GM19324 (cell line): ENCODE measurements at regions not wholly inside any gene's neighbourhood (a gene's known extent, or its start where the extent isn't known, plus 50 kb on each side); places are given as distances from the start of the nearest gene placed in this dataset.
"Not testable (repeated sequence)": the region's sequence is repeated elsewhere in the genome, so short reads cannot be mapped to it uniquely, and the experiment has no call there.

Experiments
- ATAC-seq: cut with Tn5 transposase; IDR thresholded peaks from one replicate; pipeline ENCODE4 v1.9.1; 2021; ENCODE audit warnings: mild to moderate bottlenecking, moderate library complexity; ENCODE audit not compliant: unreplicated experiment, low FRiP score

DNA sequence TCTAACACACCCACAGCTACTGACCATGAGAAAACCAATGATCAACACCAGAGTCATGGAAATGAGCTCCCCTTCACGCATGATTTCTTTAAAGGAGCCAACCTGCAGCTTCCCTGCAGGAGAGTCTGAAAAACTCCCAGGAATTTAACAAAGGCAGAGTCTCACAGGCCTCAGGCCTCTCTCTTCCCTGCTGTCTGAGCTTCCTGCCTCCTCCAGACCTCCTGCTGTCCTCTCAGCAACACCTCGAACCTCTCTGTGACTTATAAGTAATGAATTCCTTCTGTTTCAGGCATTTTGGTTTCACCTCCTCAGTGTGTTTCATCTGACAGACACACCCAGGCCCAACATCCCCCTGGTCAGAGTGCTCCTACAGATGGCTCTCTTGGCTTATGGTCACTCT lies 1044.4 kb downstream of the UQCRFS1 start:
- no peak for ATAC-seq

DNA sequence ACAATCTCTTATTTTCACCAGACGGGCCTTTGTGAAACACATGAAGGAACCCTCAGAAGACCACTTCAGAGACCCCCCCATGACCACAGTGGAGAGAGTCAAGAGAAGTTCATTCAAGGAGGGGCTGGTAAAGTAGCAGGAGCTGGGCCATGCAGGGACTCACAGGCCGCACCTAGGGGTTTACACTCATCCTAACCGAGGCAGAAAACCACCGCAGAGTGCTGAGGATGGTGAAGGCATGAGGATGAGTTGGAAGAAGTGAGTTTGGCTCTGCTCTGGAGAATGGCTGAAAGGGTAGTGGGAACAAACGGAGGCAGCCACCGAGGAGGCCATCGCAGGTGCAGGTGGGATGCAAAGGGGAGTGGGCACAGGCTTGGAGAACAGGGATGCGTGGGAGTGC lies 1046.9 kb downstream of the UQCRFS1 start:
- ATAC-seq: no peak

DNA sequence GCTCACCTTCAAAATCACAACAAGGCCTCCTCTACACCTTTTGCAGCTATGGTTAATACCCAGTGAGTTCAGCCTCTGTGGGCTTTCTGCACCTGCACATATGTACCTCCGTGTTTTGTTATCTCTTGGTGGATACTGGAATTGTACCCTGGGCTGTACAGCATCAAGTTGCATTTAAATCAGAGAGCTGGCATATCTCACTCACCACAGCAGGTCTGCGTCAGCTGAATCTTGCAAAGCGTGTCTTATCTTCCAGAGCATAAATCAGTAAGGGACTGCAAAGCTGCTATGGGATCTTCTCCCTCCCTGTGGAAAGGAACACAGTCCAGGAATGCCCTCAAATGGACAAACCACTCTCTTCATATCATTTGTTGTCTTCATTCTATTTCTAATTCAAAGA lies 1048.7 kb downstream of the UQCRFS1 start:
- ATAC-seq: no peak

DNA sequence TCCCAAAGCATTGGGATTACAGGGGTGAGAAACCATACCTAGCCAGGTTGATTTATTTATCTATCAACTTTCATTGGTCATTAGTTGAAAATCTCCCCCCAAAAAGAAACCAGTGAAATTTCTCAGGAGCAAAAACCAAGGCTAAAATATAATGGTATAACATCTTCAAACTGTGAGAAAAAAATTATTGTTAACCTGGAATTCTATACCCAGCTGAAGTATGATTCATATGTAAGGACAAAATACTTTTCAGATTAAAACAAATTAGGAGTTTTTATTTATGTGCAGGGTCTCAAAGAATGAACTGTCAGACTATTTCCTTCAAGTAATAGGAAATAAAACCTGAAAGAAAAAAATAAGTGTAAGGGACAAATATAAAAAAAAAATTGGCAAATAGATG lies 1053.9 kb downstream of the UQCRFS1 start:
- no peak for ATAC-seq

DNA sequence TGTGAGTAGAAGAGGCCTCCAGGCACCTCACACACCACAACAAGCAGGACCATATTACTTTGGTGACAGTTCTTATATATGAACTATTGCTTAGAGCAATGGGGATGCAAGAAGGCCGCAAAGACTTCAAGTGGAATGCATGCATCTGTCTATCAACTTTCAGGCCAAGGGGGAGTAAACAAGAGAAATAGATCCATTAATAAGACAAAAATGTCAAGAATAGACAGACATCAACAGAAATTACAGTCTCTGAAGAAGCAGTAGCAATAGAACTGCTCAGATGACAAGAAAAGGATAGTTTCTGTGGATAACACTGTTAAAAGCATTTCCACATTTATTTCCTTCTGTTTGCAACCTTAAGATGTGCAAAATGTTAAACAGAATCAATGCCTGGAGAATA lies 1057.7 kb downstream of the UQCRFS1 start:
- ATAC-seq: no peak

DNA sequence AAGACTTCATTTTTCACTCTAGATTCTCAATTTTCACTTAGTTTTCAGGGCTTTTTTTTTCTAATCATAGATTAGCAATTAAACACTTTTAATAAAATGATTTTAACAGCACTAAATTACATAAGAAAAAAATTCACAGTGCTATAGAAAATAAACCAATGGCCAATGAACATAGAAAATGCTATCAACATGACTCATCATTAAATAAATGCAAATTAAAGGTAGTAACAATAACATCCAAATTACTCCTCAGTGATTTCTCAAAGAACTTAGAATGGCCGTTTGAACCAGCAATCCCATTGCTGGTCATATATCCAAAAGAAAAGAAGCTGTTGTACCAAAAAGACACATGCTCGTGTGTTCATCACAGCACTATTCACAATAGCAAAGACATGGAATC lies 1058.9 kb downstream of the UQCRFS1 start:
- no peak for ATAC-seq

DNA sequence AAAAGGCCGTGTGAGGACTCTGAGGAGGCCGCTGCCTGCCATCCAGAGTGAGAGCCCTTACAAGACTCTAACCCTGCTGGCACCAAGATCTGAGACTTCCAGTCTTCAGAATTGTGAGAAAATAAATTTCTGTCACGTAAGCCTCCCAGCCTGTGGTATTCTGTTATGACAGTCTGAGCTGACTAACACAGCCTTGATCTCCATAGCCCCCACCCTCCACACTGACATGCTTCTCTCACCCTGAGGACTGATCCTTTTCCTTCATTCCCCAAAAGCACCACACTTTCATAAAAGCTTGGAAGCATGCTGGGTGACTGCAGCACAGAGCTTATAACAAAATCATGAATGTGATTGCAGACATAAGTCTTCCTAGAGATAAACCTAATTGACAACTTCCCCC lies 1059.8 kb downstream of the UQCRFS1 start:
- no peak for ATAC-seq

DNA sequence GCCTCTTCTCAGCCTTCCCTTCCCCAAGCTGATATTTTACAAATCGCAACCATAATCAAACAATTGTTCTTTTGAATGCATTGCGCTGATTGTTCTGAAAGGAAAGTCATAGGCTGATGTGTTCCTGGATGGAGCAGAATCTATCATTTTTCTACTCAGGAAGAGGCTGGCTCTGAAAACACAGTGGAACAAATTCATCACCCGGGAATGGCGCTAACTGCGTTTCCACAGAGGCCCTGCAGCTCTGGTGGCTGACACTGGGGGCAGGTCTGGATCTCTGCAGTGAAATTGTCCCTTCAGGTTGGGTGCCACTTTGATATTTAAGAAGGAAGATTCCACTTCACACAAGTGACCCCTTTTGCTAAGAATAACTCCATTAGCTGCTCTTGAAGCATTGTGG lies 1060.8 kb downstream of the UQCRFS1 start:
- ATAC-seq: no peak

DNA sequence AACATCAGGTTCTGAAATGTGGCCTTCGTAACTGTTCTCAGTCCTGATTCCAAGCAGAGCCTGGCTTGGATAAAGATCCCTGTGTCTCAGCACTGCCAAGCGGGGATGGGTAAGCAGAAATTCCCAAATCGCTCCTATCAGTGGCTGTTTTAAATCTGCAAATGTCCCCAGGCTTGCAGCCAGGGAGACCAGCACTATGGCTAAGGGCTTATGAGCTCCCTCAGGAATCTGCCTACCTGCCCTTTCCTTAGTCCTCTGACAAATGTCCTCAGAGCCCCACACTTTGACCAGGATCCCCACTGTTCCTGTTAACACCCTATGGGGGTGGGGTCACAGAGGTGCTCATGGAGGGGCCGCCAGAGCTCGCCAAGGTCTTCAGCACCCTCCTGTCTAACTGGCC lies 1062.8 kb downstream of the UQCRFS1 start:
- ATAC-seq: no peak

DNA sequence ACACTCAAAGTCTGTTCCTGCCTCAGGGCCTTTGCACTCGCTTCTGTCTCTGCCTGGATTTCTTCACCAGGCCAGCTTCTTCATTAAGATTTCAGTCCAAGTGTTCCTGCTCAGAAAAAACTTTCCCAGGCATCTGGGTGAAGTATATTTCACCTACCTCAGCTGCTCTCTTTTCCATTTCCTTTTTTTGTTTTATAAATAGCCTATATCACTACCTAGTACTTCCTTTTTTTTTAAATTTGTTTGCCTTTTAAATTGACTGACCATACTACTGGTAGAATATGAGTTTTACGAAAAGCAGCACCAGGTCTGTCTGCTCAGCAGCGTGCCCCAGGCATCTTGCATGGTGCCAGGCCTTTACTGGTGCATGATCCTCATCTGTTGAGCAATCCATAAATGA lies 1064.4 kb downstream of the UQCRFS1 start:
- no peak for ATAC-seq

DNA sequence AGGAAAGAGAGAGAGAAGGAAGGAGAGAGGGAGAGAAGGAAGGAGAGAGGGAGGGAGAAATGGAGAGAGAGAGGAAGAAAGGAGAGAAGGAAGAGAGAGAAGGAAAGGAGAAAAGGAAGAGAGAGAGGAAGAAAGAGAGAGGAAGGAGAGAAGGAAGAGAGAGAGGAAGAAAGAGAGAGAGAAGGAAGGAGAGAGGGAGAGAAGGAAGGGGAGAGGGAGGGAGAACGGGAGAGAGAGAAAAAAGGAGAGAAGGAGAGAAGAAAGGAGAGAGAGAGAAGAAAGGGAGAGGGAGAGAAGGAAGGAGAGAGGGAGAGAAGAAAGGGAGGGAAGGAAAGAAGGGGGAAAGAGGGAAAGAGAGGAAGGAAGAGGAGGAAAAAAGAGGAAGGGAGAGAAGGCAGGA lies 1070.7 kb downstream of the UQCRFS1 start:
- ATAC-seq: no peak

DNA sequence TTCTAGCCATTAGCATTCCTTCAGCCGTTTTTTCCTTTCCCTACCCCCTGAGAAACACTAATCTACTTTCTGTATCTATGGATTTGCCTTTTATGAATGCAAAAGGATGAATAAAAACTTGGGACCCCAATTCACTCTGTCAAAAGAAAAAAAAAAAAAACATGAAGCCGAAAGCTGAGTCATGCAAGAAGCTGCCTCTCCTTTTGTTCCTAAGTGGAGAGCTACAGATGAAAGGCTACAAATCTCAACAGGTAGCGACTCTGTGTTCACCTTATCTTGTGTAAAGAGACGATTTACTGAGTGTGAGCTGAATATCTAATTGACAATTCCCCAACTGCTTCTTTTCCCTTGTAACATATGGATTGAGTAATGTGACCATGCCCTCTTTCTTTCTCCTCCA lies 1072.8 kb downstream of the UQCRFS1 start:
- no peak for ATAC-seq

DNA sequence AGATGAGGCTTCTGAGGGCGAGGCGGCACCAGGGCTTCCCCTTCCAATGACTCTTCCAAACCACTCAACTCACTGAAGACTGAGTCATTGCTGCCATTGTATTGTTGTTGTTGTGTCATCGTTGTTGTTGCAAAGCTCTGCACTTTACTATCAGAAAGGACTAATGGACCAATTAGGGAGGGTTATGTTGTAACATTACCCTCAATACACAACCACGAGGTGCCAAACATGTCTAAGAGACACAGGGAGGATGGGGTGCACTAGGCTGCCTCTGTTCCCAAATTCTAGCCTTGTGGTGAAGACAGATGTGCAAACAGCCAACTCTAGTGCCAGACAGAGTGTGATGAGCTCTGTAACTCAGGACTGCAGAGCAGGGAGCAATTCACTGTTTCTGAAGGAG lies 1075.2 kb downstream of the UQCRFS1 start:
- ATAC-seq: no peak

DNA sequence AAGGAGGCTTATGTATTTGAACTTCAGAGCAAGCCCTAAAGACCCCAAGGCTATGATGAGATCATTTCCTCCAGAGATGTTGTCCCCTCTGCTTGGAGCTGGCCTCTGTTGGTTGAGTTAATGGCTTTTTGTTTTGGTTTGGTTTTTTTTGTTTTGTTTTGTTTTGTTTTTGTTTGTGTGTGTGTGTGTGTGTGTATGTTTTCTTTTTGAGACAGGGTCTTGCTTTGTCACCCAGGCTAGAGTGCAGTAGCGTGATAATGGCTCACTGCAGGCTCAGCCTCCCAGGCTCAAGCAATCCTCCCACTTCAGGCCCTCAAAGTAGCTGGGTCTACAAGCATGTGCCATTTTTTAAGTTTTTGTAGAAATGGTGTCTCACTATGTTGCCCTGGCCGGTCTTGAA lies 1076.2 kb downstream of the UQCRFS1 start:
- no peak for ATAC-seq

DNA sequence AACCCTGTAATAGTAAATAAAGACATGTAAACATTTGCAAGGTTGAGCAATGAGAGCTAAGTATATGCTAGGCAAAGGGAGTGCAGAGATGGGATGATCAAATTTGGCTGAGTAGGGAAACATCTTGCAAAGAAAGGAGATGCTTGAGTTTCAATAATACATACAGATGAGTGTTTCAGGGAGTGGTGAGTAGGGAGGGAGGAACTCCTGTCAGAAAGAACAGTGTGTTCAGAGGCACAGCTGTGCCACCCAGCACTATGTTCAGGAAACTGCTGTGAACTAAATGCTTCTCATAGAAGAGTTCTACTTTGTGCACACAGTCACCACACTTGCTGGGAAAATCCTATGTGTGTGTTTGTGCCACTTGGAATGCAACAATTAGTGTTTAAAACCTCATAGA lies 1077.1 kb downstream of the UQCRFS1 start:
- ATAC-seq: no peak

DNA sequence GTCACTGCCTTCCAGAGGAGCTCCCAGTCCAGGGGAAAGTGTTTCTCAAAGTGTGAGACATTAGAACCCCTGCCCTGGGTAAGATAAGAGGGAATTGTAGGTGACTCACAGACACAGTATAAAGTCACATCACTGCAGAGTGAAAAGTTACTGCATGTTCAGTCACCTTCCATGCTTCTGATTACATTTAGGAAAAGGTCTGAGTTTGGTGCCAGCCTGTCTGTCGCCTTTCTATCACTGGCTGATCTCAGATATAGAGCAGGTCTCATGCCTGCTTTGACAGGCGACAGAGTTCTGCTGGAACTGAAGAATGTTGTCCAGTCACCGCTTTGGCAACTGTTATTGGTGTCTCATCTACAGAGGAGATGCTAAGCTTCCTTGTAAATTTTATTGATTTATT lies 1078.6 kb downstream of the UQCRFS1 start:
- no peak for ATAC-seq

DNA sequence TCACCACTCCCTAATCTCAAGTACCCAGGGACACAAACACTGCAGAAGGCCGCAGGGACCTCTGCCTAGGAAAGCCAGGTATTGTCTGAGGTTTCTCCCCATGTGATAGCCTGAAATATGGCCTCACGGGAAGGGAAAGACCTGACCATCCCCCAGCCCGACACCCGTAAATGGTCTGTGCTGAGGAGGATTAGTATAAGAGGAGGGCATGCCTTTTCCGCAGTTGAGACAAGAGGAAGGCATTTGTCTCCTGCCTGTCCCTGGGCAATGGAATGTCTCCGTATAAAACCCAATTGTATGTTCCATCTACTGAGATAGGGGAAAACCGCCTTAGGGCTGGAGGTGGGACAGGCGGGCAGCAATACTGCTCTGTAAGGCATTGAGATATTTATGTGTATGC lies 1082.1 kb downstream of the UQCRFS1 start:
- not testable (repeated sequence) for ATAC-seq

DNA sequence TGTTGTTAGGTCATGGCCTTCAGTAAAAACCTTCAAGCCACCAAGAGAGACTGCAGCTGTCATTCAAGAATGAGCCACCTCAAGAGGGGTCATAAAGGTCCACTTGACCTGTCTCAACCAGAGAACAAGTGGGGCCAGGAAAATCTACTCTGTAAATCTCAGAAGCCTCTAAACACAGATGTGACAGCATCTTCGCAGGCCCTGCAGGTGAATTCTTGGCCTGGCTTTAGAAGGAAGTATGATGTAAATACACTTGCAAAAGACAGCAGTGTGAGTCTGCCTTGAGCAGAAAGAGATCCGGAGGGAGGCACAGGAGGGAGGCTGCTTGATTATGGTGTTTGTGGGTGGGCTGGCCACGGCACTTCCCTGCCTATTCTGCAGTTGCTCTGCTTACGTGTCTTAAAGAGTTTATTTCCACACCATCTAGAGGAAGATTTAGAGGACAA lies 1082.9 kb downstream of the UQCRFS1 start:
- ATAC-seq: no peak

DNA sequence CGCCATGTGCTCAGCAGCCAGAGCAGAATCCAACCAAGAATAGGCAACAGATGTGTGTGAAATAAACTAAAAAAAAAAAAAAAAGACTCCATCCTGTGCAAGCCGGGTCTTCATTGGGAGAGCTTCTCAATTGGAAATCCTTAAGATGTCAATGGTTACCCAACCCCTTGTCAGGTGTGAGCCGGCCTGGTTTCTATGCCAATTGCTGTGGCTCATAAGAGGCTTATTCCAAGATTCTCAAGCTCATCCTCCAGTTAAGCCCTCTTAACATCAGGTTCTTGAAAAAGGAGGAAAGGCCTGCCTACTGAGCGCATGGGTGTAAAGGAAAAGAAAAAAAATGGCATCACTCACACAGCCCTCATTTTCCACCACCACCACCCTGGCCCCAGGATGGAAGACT lies 1084.6 kb downstream of the UQCRFS1 start:
- ATAC-seq: no peak

DNA sequence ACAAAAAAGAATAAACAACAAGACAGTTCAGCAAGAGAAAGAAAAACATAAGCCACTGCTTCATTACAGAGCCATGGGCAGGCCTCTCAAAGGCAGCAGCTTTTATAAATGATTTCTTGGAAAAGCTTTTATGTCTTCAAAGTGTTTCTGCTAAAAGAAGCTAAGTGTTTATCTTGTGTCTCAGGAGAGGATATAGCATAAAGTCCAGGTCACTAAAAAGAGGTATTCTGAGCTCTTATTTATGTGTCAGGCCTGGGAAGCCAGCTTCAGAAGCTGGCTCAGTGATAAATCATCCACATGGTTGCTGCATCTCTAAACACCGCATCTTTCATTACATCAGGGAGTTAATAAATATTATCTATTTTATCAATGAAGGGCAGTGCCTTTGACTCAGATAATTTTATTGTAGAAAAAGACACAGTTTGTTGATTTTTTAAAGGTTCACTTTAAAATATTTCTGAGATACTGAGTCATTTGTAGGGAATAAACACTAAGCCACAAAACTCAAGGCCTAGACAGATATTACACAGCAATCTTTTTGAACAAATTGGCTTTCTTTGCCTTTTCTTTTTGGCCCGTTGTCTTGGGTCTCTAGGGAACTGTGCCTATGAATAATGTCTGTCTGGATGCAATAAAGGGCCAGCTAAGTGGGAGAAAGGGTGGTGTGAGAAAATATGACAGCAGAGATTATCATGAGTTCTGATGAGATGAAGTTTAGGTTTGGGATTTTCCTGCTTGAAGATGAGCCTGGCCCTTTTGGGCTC lies 1086.6 kb downstream of the UQCRFS1 start:
- no peak for ATAC-seq

DNA sequence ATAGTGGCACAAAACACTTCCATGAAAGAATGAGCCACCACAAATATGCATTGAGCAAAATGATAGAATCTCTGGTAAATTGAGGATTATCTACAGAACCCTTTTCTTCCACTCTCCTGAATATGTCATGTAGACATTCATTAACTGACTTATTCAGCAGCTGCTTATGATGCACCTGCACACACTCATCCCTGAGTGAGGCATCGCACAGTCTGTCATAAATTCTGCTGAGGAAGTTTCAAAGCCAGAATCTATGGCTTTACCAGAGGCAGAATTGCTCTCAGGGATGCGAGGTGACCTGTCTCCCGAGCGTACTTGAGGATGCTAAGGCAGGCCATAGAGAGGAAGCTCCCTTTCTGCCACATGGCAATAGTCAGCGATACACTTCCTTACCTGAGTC lies 1090.2 kb downstream of the UQCRFS1 start:
- ATAC-seq: no peak

DNA sequence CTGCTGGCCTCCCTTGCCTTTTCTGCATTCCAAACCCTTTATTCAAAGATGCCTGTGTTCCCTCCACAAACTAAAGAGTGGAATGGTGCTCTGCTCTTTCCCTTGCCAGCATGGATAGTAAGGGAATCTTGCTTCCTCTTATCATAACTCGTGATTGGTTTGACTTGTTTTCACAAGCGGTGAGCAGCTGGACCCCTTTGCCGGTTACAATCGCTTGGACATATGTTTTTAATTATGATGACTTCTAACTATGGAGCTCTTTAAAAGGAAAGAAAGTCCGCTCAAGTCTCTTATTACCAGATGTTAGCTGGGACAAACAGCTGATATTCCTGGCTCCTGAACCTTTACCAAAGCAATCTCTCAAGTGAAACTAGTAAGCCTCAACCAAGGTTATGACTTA lies 1094.7 kb downstream of the UQCRFS1 start:
- no peak for ATAC-seq

DNA sequence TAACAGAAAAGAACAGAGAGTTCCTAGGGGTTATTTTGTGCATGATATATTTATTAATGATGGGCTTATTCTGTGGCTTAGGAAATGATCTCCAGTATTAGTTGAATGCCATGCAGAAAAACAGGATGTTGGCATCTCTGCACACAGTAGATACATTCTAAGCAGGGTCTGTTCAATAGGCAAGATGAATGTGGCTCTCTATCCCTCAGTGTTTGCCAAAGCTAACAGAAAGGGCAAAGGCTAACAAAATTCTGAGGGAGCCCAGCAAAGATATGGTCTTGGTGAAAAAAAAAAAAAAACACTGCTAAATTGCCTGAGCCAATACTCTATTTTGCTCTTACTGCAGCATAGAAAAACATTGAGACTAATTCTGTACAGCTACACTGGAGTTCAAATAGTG lies 1095.8 kb downstream of the UQCRFS1 start:
- ATAC-seq: no peak
